Left ventricle myocardium inferior (tissue), 1 donor: ENCODE measurements at regions not wholly inside any gene's neighbourhood (a gene's known extent, or its start where the extent isn't known, plus 50 kb on each side); places are given as distances from the start of the nearest gene placed in this dataset.

Source experiments
- DNase-seq: peaks from one replicate; pipeline ENCODE4 v3.0.0-alpha.2; 2020
- H3K27ac ChIP-seq: fragments of 200-600 bp; replicated peaks from 2 replicates; pipeline ENCODE4 v1.8.0; 2021
- H3K27me3 ChIP-seq: fragments of 200-600 bp; 2 replicates; pipeline ENCODE4 v1.8.0; 2021; ENCODE audit warnings: low read depth
- H3K36me3 ChIP-seq: fragments of 200-600 bp; 2 replicates; pipeline ENCODE4 v1.8.0; 2021
- H3K4me1 ChIP-seq: fragments of 200-600 bp; 2 replicates; pipeline ENCODE4 v1.8.0; 2021
- H3K4me3 ChIP-seq: fragments of 200-600 bp; 2 replicates; pipeline ENCODE4 v1.8.0; 2021; ENCODE audit warnings: mild to moderate bottlenecking, moderate library complexity
- H3K9me3 ChIP-seq: fragments of 200-600 bp; replicated peaks from 2 replicates; pipeline ENCODE4 v1.8.0; 2021
- CTCF ChIP-seq: fragments of 200-600 bp; IDR thresholded peaks from 2 replicates; pipeline ENCODE4 v1.8.0; 2021; ENCODE audit warnings: antibody characterized with exemption, mild to moderate bottlenecking, borderline replicate concordance
- intact Hi-C: fragments of 100-400 bp; cut with micrococcal nuclease; formaldehyde crosslinking; loops from one replicate; pipeline ENCODE4 v1.11.0; 2022
- donor health status: DM: no; HTN: yes; CAD: no; lungs with severe emphysema.

GRCh38 chr22:44608597-44609399, 93.2 kb upstream of the PRR5 start:
- no peak for TF ChIP-seq CTCF
- H3K4me3 ChIP-seq: no peak overlapping the region
- no peak for DNase-seq
- no peaks in the 10 kb centered on the region for H3K4me1 ChIP-seq
- peaks cover 37% of the 10 kb centered on the region for H3K9me3 ChIP-seq
- H3K27me3 ChIP-seq: peaks cover 31% of the 10 kb centered on the region
- no peaks in the 10 kb centered on the region for H3K36me3 ChIP-seq
- no peak overlapping the region for H3K27ac ChIP-seq
- intact Hi-C loops: no loop called here

GRCh38 chr22:44606126-44606525, 95.9 kb upstream of the PRR5 start:
- Histone ChIP-seq H3K4me3 (no peak overlapping the region), H3K36me3 (no peaks in the 10 kb centered on the region), H3K4me1 (no peaks in the 10 kb centered on the region), H3K27ac (no peak overlapping the region), H3K27me3 (peaks cover 31% of the 10 kb centered on the region), H3K9me3 (peaks cover 10% of the 10 kb centered on the region)
- no peak for DNase-seq
- intact Hi-C loops: no loop called here
- TF ChIP-seq CTCF: no peak

- Histone ChIP-seq H3K4me3 (no peak overlapping the region), H3K27me3 (peaks cover 31% of the 10 kb centered on the region), H3K36me3 (no peaks in the 10 kb centered on the region), H3K27ac (no peak overlapping the region), H3K4me1 (no peaks in the 10 kb centered on the region), H3K9me3 (peaks cover 4% of the 10 kb centered on the region)
- TF ChIP-seq CTCF: no peak
- no peak for DNase-seq
- intact Hi-C loops: no loop called here
Observed at GRCh38 chr22:44605486-44605885, 96.5 kb upstream of the PRR5 start.

GRCh38 chr22:44604991-44605390, 97.0 kb upstream of the PRR5 start:
- intact Hi-C loops: no loop called here
- Histone ChIP-seq H3K4me3 (no peak overlapping the region), H3K36me3 (no peaks in the 10 kb centered on the region), H3K27me3 (peaks cover 31% of the 10 kb centered on the region), H3K9me3 (no peaks in the 10 kb centered on the region), H3K27ac (no peak overlapping the region), H3K4me1 (no peaks in the 10 kb centered on the region)
- TF ChIP-seq CTCF: no peak
- DNase-seq: no peak

GRCh38 chr22:44604455-44604854, 97.5 kb upstream of the PRR5 start:
- intact Hi-C loops: no loop called here
- Histone ChIP-seq H3K4me1 (no peaks in the 10 kb centered on the region), H3K27ac (no peak overlapping the region), H3K9me3 (no peaks in the 10 kb centered on the region), H3K36me3 (no peaks in the 10 kb centered on the region), H3K4me3 (no peak overlapping the region), H3K27me3 (peaks cover 31% of the 10 kb centered on the region)
- TF ChIP-seq CTCF: no peak
- no peak for DNase-seq
